NCI-H524 (cell line): ENCODE measurements at regions not wholly inside any gene's neighbourhood (a gene's known extent, or its start where the extent isn't known, plus 50 kb on each side); places are given as distances from the start of the nearest gene placed in this dataset.
"Not testable (repeated sequence)": the region's sequence is repeated elsewhere in the genome, so short reads cannot be mapped to it uniquely, and the experiment has no call there.

Source experiments
- DNase-seq, 2 experiments: peaks; one replicate each; lab custom pipeline; 2025; lab: John Stamatoyannopoulos, UW

DNA sequence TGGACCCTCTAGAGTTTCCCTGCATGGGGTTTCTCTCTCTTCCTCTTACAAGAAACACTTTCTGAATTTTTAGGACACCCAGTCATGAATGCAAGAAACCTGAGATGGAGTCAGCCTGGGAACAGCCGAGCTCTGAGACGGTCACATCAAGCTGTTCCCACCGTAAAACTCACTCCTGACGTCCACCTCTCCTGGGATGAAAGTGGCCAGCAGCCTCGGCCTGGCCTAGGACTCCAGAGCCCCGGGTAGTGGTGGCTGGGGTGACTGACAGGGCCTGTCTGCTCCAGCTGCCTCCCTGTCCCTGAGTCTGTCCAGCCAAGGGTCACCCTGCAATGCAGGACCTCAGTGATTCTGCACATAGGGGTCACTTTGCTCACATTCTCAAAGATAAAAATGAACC, 217.8 kb downstream of the SHOX start:
- no peak for DNase-seq

DNA sequence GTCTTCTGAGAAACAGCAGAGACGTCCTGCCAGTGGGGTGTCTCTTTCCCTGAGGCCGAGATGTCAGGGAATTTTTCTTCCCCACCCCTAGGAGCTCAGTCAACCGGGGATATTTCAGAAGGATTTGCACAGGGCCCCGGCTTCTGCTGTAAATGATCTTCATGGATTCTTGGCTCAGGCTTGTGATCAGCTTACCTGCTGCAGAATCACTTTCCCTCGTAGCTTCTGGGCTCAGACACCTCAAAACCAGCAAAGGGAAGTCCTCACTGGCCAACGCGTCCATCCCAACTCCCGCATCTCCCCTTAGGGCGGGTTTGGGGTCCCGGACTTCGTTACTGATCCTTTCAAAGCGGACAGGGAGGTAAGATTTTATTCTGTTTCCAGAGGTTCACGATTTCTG, 212.7 kb downstream of the SHOX start:
- no peak for DNase-seq

DNA sequence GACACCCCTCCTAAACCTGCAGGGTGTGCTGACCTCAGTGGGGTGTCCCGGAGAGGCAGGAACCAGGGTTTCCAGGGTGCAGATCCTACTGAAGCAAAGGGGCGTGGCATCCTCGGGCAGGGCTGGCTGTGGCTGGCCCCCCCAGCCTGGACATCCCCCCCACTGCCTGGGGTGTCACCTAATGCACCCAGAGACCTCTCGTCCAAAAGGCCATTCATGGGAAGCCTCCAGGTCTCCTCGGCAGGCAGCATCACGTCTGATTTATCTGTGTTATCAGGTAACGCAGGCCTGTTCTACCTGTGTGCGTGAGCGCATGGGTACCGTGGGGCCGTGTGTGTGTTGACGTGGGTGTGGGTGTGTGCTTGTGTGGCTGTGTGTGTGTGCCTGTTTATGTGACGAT, 210.0 kb downstream of the SHOX start:
- DNase-seq: no peak

DNA sequence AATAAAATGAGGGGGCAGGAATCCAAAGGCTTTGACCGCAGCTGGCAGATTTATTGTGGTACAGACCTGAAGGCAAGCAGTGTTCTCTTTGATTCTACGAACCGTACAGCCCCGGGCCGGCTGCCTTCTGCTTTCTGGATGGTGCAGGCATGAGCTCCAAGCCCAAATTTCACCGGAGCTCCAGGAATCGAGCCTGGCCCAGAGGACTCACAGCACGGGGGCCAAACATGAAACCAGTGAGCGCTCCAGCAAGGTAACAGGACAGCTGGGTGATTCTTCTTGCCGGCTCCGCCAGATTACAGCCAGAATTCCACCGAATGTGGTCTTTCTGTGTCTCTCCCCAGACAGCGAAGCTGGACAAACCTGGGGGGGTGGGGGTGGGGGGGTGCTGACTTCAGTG, 208.1 kb downstream of the SHOX start:
- not testable (repeated sequence) for DNase-seq

DNA sequence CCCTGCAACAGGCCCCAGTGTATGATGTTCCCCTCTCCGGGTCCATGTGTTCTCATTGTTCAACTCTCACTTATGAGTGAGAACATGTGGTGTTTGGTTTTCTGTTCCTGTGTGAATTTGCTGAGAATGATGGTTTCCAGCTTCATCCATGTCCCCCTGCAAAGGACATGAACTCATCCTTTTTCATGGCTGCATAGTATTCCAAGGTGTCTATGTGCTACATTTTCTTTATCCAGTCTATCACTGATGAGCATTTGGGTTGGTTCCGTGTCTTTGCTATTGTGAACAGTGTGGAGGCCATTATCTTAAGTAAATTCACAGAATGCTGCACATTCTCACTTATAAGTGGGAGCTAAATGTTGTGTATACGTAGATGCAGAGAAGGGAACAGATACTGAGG, 205.3 kb downstream of the SHOX start:
- not testable (repeated sequence) for DNase-seq

DNA sequence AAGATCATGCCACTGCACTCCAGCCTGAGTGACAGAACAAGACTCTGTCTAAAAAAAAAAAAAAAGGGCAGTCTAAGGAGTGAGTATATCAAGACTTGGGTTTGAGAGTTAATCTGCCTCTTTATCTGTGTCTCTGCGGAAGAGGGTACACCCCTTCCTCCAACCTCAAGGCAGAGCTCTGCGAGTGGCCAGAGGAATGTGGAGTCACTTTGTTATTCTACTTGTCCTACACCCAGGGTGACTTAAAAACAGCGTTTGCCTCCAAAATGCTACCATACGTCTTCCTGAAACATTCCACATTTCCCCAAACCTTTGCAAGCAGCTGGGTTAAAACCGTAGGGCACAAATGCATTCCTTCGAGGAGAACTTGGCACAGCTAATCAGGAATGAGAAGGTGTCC, 199.9 kb downstream of the SHOX start:
- no peak for DNase-seq

DNA sequence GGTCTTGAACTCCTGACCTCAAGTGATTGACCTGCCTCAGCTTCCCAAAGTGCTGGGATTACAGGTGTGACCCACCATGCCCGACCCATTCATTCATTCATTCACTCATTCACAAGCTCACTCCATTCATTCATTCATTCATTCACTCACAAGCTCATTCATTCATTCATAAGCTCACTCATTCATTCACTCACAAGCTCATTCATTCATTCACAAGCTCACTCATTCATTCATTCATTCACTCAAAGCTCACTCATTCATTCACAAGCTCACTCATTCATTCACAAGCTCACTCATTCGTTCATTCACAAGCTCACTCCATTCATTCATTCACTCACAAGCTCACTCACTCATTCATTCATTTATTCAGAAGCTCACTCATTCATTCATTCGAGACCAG, 198.6 kb downstream of the SHOX start:
- DNase-seq: no peak

DNA sequence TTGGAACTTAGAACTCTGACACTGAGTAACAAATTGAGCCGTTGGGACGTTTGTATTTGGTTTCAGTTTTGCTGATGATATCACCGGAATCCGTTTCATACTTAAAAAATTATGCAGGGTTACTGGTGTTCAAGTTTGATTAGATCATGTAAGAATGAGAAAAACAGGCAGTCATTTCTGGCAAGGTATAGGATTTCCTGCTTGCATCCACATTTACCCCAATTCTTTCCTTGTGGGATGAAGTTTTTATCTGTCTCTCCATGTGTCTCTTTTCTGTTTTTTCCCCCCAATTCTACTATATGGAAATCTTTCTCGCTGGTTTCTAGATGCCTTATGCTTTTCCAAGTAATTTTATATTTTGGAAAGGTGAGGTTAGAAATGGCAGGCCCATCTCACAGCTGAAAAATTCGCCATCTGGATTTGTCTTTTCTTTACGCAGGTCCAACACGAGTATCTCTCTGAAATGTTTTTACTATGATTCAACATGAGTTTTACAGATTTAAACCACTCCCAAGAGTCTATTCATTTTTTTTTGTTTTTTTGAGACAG, 197.9 kb downstream of the SHOX start:
- DNase-seq: no peak

DNA sequence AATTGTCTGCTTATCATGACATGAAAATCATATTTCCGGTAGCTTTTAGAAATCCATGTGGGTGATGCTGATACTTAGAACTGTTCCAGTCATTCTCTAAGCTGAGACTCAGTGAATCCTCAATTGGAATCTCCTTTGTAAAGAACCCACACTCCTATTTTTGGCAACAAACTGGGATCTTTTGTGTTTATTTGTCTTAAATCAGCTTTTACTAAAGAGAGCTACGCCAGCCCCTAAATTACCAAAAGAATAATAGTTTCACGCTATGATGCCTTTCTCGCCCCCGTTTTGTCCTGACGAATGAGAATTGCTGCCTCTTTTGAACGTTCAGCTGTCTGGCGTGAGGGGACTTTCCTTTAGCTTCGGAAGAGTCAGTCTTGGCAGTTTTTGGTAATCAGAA, 195.9 kb downstream of the SHOX start:
- DNase-seq: no peak

DNA sequence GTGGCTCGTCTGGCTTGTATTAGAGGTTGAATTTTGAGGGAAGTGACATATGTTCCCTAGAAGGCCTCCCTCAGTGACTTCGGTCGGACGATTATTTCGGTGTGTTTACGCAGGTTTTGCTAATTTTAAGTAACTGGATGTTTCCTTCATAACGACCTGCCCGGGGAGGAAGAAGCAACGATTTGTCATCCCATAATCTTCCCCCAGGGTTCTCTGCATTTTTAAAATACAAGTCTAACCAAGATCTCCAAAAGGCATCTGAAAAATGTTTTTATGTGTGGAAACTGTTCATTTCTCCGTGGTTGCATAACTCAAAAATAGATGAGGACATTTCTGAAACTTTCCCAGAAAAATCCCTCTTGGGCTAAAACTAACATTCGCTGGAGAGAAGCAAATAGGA, 195.4 kb downstream of the SHOX start:
- no peak for DNase-seq

DNA sequence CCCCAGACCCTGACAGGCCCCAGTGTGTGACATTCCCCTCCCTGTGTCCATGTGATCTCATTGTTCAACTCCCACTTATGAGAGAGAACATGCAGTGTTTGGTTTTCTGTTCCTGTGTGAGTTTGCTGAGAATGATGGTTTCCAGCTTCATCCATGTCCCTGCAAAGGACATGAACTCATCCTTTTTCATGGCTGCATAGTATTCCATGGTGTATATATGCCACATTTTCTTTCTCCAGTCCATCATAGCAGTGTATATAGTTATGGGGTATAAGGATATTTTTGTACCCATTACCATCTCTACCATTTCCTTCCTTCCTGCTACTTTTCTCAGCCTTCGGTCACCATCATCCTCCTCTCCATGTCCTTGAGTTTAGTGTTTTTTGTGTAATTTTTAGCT, 192.5 kb downstream of the SHOX start:
- not testable (repeated sequence) for DNase-seq

DNA sequence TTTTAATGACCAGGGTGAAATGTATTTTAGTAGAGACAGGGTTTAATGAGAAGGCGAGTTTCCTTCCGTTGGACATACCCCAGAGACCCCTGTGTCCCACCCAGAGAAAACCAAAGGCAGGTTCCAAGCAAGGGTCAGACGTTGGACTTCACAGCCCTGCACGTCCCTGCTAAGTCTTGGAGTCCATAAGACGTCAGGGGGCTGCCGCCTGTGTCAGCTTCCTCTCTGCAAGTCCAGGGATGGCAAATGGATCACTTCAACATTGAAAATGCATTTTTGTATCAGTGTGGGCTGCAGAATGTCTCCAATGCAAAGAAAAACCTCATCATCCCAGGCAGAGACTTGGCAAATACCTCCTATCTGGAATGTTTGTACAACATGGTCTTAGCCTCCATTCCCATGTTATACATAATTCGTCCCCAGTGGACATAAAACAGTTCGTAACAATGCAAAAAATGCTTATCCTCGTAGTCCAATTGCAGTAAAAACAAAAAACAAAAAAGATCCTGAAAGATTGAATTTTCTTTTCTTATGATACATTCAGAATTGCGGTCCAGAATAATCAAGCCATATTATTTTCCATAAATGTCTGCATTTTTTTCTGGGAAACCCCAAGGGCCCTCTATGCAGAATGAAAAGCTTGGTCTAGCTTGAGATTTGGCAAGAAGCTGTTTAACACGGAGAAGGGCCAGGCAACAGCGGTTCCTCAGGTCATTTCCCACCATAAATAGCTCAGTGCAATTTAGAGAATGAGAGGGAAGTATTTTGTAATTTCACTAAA, 190.9 kb downstream of the SHOX start:
- no peak for DNase-seq

DNA sequence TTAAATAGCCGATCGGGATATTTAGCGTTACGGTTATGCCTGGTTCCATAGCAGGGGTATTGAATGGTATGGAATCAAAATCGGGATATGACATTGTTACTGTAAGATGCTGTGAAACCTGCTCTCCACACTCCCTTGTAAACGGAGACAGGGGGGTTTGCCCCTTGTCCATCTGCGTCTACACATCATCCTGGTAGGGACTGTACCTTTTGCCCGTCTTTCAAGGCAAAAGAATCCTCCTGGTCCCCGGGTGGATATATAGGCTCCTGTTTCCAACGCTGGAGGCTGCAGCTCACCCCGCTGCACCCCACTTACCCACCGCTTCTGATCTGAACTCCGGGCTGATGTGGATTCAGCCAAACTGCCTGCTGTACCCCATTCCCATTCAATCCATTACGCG, 189.1 kb downstream of the SHOX start:
- DNase-seq: no peak

DNA sequence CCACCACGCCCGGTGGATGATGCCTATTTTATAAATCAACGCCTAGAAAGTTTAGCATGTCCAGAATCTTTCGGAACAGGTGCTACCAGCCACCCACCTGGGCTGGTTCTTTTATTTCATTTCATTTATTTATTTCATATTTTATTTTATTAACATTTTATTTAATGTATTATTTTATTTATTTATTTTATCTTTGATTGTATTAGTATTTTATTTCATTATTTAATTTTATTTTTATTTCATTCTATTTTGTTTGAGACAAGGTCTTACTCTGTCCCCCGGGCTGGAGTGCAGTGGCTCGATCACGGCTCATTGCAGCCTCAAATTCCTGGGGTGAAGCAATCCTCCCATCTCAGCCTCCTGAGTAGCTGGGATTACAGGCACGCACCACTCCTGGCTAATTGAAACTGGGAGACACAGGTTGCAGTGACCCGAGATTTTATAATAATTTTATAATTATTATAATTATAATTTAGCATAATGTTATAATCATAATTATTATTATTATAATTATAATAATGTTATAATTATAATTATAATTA, 187.2 kb downstream of the SHOX start:
- no peak for DNase-seq

DNA sequence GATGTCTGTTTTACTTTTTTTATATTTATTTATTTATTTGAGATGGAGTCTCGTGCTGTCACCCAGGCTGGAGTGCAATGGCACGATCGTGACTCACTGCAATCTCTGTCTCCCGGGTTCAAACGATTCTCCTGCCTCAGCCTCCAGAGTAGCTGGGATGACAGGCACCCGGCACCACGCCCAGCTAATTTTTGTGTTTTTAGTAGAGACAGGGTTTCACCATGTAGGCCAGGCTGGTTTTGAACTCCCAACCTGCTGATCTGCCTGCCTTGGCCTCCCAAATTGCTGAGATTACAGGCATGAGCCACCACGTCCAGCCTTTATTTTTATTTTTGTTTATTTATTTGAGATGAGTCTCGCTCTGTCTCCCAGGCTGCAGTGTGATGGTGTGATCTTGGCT, 186.6 kb downstream of the SHOX start:
- not testable (repeated sequence) for DNase-seq

DNA sequence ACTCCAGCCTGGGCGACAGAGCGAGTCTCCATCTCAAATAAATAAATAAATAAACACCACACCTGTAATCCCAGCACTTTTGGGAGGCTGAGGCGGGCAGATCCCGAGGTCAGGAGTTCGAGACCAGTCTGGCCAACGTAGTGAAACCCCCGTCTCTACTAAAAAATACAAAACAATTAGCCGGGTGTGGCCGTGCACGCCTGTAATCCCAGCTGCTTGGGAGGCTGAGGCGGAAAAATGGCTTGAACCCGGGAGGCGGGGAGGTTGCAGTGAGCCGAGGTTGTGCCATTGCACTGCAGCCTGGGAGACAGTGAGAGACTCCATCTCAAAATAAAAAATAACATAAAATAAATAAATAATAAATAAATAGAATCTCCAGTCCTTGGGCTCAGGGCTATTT, 185.8 kb downstream of the SHOX start:
- no peak for DNase-seq

DNA sequence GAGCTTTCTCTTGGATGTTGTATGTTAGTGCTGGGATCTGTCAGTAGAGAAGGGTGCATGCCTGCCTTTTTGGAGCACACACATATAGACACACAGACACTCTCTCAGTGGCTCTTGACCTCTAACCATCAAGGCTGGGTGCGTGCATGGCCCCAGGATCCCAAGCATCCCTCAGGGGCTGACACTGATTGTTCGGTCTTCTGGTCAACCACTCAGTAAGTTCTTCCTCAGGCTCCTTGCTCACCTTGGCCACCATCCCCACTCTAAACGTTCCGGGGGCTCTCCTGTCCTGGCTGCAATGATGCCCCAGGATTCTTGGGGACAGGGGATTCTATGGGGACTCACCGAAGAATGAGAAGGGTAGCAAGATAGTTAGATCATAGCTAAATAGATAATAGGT, 179.6 kb downstream of the SHOX start:
- no peak for DNase-seq

DNA sequence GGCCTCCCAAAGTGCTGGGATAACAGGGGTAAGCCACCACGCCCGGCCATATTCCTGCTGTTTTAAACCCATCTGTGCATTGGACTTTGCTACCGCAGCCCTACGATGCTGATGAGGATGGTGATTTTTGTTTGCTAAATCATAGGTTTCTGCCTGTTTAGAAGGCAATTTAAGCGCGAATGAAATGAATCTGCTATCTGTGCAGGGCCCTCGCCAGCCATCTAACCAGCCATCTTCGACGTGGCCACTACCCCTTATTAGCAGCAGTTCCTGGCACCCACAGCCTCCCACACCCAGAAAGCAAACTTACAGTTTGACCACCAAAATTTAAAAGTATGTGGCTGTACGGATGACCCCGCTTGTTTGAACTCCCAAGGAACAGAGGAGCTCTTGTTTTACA, 178.5 kb downstream of the SHOX start:
- DNase-seq: no peak

DNA sequence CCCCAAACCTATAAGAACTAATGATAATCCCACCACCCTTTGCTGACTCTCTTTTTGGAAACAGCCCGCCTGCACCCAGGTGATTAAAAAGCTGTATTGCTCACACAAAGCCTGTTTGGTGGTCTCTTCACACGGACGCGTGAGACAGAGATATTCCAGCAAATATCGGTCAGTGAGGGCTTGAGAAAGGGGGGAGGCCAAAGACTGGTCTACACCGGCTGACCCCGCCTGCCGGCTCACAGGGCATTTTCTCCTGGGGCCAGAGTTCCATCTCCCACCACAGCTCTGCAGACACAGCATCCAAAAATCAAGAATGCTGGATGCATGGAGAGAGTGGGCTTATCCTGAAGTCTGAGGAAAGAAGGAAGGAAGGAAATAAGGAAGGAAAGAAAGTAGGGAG, 176.0 kb downstream of the SHOX start:
- DNase-seq: no peak

DNA sequence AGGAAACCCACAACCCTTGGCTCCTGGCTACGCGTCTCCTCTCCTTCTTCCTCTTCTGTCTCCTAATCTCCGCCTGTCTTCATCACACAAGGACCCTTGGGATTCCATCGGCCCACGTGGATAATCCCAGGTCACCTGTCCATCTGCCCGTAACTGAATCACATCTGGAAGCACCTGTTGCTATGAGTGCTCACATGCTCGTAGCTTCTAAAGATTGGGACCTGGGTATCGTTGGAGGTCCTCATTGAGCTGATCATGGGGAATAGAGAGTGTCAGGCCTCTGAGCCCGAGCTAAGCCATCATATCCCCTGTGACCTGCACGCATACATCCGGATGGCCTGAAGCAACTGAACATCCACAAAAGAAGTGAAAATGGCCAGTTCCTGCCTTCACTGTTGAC, 175.4 kb downstream of the SHOX start:
- no peak for DNase-seq

DNA sequence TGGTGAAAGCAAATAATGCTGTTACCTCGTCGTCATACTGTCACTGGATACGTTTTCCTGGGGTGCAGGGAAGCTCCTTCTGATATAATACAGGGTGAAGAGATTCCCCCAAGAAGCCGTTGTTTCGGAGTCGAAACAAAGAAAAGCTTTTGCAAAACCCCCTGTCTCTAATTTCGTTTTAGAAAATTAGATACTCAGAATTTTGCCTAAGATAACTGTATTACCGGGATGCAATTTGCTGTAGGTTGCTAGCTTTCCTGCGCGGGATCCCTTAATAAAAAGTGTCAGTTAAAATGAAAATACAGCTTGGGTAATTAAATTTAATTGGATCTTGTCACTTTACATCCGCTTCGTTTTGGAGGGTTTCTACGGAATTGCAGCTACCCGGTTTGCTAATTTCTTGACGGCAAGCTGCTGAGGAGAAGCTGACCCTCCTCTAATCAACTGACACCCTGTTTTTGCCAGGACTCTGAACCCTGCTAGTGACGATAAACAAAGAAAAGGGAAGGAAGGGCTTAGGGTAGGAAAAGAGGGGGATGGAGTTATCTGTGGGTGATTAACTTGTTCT, 174.6 kb downstream of the SHOX start:
- DNase-seq: no peak

DNA sequence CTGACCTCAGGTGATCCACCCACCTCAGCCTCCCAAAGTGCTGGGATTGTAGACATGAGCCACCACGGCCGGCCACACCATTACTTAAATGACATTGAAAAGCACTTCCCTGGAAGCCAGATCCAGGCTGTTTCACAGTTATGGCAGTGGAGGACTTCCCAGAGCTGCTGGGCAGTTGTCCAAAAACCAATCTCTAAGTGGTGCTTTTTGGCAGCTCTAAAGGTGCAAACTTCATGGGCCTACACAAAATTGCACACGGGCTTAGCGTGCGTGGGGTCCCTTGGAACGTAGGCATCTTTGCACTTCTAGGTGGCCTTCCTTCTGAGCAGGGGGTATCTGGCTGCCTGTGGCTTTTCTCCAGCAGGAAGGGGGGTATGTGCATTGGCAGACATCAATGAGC, 172.3 kb downstream of the SHOX start:
- DNase-seq: no peak

DNA sequence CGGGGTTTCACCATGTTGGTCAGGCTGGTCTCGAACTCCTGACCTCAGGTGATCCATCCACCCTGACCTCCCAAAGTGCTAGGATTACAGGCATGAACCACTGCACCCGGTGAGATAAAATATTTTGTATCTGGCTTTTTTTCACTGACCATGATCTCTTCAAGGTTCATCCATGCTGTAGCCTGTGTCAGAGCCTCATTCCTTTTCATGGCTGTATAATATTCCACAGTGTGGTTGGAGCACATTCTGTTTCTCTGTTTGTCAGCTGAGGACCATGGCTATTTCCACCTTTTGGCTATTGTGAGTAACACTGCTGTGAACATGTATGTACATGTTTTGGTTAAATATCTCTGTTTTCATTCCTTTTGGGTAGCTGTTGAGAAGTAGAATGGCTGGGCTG, 169.2 kb downstream of the SHOX start:
- no peak for DNase-seq

DNA sequence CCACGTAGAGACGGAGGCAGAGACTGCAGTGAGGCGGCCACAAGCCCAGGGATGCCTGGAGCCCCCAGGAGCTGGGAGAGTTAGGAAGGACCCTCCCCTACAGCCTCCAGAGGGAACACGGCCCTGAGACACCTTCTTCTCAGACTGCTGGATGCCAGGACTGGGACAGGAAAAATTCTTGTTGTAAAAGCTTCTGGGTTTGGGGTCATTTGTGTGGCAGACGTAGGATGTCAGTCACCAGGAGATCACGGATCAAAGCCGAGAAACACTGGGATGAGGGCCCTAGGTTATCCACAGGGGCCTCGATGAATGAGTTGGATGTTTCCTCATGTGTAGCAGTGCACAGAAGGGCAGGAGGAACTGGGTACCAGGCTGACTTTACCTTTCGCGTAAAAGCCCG, 163.7 kb downstream of the SHOX start:
- DNase-seq: no peak
